ENCODE measurements at regions not wholly inside any gene's neighbourhood (a gene's known extent, or its start where the extent isn't known, plus 50 kb on each side); places are given as distances from the start of the nearest gene placed in this dataset.

- Mint-ChIP-seq H3K4me3 (no peak overlapping the region), H3K36me3 (ENCODE audit: low read depth) (peaks cover 6% of the 10 kb centered on the region; the same call in 1 of the 3 replicates), H3K9me3 (peaks cover 83% of the 10 kb centered on the region), H3K27ac (no peak overlapping the region), H3K27me3 (ENCODE audit: insufficient read depth, low read depth, poor library complexity) (no peaks in the 10 kb centered on the region), H3K4me1 (no peaks in the 10 kb centered on the region)
- Histone ChIP-seq H3K79me2 (replicated peaks; ENCODE audit: insufficient read depth) (no peaks in the 10 kb centered on the region), H3K4me1 (ENCODE audit: insufficient read depth) (no peaks in the 10 kb centered on the region), H3K36me3 (ENCODE audit: insufficient read depth) (no peaks in the 10 kb centered on the region), H3K4me3 (no peak overlapping the region), H3K27ac (ENCODE audit: low read depth) (no peak overlapping the region), H3F3A (replicated peaks; ENCODE audit: low read depth) (no peaks in the 10 kb centered on the region), H3K27me3 (ENCODE audit: insufficient read depth) (no peaks in the 10 kb centered on the region), H2AFZ (no peak overlapping the region), H3K9me2 (ENCODE audit: insufficient read depth) (no peaks in the 10 kb centered on the region), H4K20me1 (replicated peaks; ENCODE audit: insufficient read depth) (no peaks in the 10 kb centered on the region), H3K4me2 (no peak overlapping the region)
- ATAC-seq, result no peak
- no peak for DNase-seq (ENCODE audit: low spot score)
- no peak for TF ChIP-seq EZH2 (IDR thresholded peaks at IDR 0.05; ENCODE audit: low read depth, unreplicated experiment)
- TF ChIP-seq CREB1 (CRISPR knock-in tag; IDR thresholded peaks at IDR 0.05; ENCODE audit: low read depth), result no peak
- TF ChIP-seq STAT1 (IDR thresholded peaks at IDR 0.05; ENCODE audit: unreplicated experiment), result no peak
- TF ChIP-seq NANOG (IDR thresholded peaks at IDR 0.05; ENCODE audit: borderline replicate concordance), result no peak
- no peak for TF ChIP-seq ZNF114 (CRISPR knock-in tag; IDR thresholded peaks at IDR 0.05)
- TF ChIP-seq, protein P1, sequence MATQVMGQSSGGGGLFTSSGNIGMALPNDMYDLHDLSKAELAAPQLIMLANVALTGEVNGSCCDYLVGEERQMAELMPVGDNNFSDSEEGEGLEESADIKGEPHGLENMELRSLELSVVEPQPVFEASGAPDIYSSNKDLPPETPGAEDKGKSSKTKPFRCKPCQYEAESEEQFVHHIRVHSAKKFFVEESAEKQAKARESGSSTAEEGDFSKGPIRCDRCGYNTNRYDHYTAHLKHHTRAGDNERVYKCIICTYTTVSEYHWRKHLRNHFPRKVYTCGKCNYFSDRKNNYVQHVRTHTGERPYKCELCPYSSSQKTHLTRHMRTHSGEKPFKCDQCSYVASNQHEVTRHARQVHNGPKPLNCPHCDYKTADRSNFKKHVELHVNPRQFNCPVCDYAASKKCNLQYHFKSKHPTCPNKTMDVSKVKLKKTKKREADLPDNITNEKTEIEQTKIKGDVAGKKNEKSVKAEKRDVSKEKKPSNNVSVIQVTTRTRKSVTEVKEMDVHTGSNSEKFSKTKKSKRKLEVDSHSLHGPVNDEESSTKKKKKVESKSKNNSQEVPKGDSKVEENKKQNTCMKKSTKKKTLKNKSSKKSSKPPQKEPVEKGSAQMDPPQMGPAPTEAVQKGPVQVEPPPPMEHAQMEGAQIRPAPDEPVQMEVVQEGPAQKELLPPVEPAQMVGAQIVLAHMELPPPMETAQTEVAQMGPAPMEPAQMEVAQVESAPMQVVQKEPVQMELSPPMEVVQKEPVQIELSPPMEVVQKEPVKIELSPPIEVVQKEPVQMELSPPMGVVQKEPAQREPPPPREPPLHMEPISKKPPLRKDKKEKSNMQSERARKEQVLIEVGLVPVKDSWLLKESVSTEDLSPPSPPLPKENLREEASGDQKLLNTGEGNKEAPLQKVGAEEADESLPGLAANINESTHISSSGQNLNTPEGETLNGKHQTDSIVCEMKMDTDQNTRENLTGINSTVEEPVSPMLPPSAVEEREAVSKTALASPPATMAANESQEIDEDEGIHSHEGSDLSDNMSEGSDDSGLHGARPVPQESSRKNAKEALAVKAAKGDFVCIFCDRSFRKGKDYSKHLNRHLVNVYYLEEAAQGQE (IDR thresholded peaks at IDR 0.05; ENCODE audit: unreplicated experiment), result no peak
- TF ChIP-seq ZNF331 (CRISPR knock-in tag; IDR thresholded peaks at IDR 0.05; ENCODE audit: low read depth), result no peak
- TF ChIP-seq EZH2phosphoT487 (IDR thresholded peaks at IDR 0.05; ENCODE audit: unreplicated experiment), result no peak
Observed at GRCh38 chr16:25370541-25370940, 112.9 kb upstream of the ZKSCAN2 start.

DNA sequence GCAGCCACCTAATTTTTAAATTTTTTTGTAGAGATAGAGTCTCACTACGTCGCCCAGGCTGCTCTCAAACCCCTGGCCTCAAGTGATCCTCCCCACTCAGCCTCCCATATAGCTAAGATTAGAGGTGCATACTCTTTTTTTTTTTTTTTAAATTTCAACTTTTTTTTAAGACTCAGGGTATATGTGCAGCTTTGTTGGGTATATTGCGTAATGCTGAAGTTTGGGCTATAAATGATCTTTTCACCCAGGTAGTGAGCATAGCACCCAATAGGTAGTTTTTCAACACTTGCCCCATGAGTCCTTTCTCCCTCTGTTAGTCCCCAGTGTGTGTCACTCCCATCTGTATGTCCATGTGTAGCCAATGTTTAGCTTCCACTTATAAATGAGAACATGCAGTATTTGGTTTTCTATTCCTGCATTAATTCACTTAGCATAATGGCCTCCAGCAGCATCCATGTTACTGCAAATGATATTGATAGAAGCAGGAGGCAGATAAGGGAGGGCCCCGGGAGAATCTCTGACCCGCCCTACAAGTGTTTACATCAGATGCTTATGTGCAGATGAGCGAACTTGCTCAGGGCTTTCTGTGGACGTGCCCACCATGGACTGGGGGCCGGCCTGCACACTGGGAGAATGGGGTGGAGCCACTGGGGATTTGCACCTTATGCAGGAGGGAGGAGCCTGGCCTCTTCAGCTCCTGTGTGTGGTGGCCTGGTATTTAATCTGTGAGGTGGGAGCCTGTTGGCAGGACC, 110.3 kb upstream of the ZKSCAN2 start:
- no peak overlapping the region for H3K27ac Mint-ChIP-seq
- H3K27me3 Mint-ChIP-seq (ENCODE audit: insufficient read depth, low read depth, poor library complexity), result no peaks in the 10 kb centered on the region

More for the DNA sequence above, 110.3 kb upstream of the ZKSCAN2 start:
- no peaks in the 10 kb centered on the region for H3K9me2 ChIP-seq (ENCODE audit: insufficient read depth)
- DNase-seq (ENCODE audit: low spot score) (no peak), ATAC-seq (no peak)
- H3K79me2 ChIP-seq (replicated peaks; ENCODE audit: insufficient read depth), result no peaks in the 10 kb centered on the region
- H3K36me3 Mint-ChIP-seq (ENCODE audit: low read depth), result peaks cover 6% of the 10 kb centered on the region; the same call in 1 of the 3 replicates
- H3K27me3 ChIP-seq (ENCODE audit: insufficient read depth), result no peaks in the 10 kb centered on the region
- H2AFZ ChIP-seq, result no peak overlapping the region
- no peak overlapping the region for H3K4me3 ChIP-seq
- TF ChIP-seq, protein P1 (IDR thresholded peaks at IDR 0.05; ENCODE audit: unreplicated experiment), result no peak
- no peaks in the 10 kb centered on the region for H3K4me1 Mint-ChIP-seq
- no peaks in the 10 kb centered on the region for H3F3A ChIP-seq (replicated peaks; ENCODE audit: low read depth)
- no peak overlapping the region for H3K4me2 ChIP-seq
- H3K36me3 ChIP-seq (ENCODE audit: insufficient read depth), result no peaks in the 10 kb centered on the region
- no peak overlapping the region for H3K27ac ChIP-seq (ENCODE audit: low read depth)
- H3K4me1 ChIP-seq (ENCODE audit: insufficient read depth), result no peaks in the 10 kb centered on the region
- H3K4me3 Mint-ChIP-seq, result no peak overlapping the region
- H3K9me3 Mint-ChIP-seq, result peaks cover 80% of the 10 kb centered on the region
- no peaks in the 10 kb centered on the region for H4K20me1 ChIP-seq (replicated peaks; ENCODE audit: insufficient read depth)

All from GM23338 (cell line).